Skeletal muscle satellite cell (primary cell): ENCODE measurements at regions not wholly inside any gene's neighbourhood (a gene's known extent, or its start where the extent isn't known, plus 50 kb on each side); places are given as distances from the start of the nearest gene placed in this dataset.

Source experiments
- H3K27me3 ChIP-seq: 2 replicates; pipeline ENCODE4 v1.7.0; 2013; ENCODE audit warnings: low read length; ENCODE audit not compliant: control insufficient read depth, insufficient read depth
- H3K36me3 ChIP-seq: 2 replicates; pipeline ENCODE4 v1.7.0; 2013; ENCODE audit warnings: mild to moderate bottlenecking, control low read depth, low read length; ENCODE audit not compliant: insufficient read depth
- H3K4me1 ChIP-seq: 2 replicates; pipeline ENCODE4 v1.7.0; 2013; ENCODE audit warnings: low read length; ENCODE audit not compliant: control insufficient read depth, insufficient read depth
- H3K4me2 ChIP-seq: 2 replicates; pipeline ENCODE4 v1.7.0; 2013; ENCODE audit warnings: mild to moderate bottlenecking, low read length
- H3K4me3 ChIP-seq: 2 replicates; pipeline ENCODE4 v1.7.0; 2013; ENCODE audit warnings: low read length
- H3K9ac ChIP-seq: 2 replicates; pipeline ENCODE4 v1.7.0; 2013; ENCODE audit warnings: mild to moderate bottlenecking, low read depth, low read length, moderate library complexity
- H3K9me3 ChIP-seq: replicated peaks from 2 replicates; pipeline ENCODE4 v1.7.0; 2013; ENCODE audit warnings: mild to moderate bottlenecking, control low read depth, low read length

- H3K4me1 ChIP-seq, result no peaks in the 10 kb centered on the region
- no peaks in the 10 kb centered on the region for H3K9me3 ChIP-seq
- H3K9ac ChIP-seq, result no peak overlapping the region
- H3K4me3 ChIP-seq, result no peak overlapping the region
- H3K27me3 ChIP-seq, result peaks cover 8% of the 10 kb centered on the region
- H3K36me3 ChIP-seq, result no peaks in the 10 kb centered on the region
- H3K4me2 ChIP-seq, result no peak overlapping the region
These were observed 269.4 kb downstream of the TCF7L2 start for GRCh38 chr10:113219446-113219845.

- no peak overlapping the region for H3K4me2 ChIP-seq
- no peak overlapping the region for H3K4me3 ChIP-seq
- H3K36me3 ChIP-seq, result no peaks in the 10 kb centered on the region
- no peak overlapping the region for H3K9ac ChIP-seq
- no peaks in the 10 kb centered on the region for H3K9me3 ChIP-seq
- no peaks in the 10 kb centered on the region for H3K4me1 ChIP-seq
- H3K27me3 ChIP-seq, result peaks cover 8% of the 10 kb centered on the region
These were observed 271.7 kb downstream of the TCF7L2 start for GRCh38 chr10:113221756-113222168.

- peaks cover 9% of the 10 kb centered on the region for H3K27me3 ChIP-seq
- H3K9ac ChIP-seq, result no peak overlapping the region
- no peaks in the 10 kb centered on the region for H3K4me1 ChIP-seq
- H3K36me3 ChIP-seq, result no peaks in the 10 kb centered on the region
- no peaks in the 10 kb centered on the region for H3K9me3 ChIP-seq
- H3K4me3 ChIP-seq, result no peak overlapping the region
- no peak overlapping the region for H3K4me2 ChIP-seq
These were observed 272.2 kb downstream of the TCF7L2 start for GRCh38 chr10:113222207-113222606.

- no peak overlapping the region for H3K4me3 ChIP-seq
- no peak overlapping the region for H3K9ac ChIP-seq
- H3K4me1 ChIP-seq, result no peaks in the 10 kb centered on the region
- no peaks in the 10 kb centered on the region for H3K9me3 ChIP-seq
- no peak overlapping the region for H3K4me2 ChIP-seq
- no peaks in the 10 kb centered on the region for H3K36me3 ChIP-seq
- peaks cover 23% of the 10 kb centered on the region for H3K27me3 ChIP-seq
These were observed 275.3 kb downstream of the TCF7L2 start for GRCh38 chr10:113225364-113225763.

GRCh38 chr10:113225903-113226302 lies 275.9 kb downstream of the TCF7L2 start:
- Histone ChIP-seq H3K27me3 (peaks cover 23% of the 10 kb centered on the region), H3K36me3 (no peaks in the 10 kb centered on the region), H3K4me2 (no peak overlapping the region), H3K9ac (no peak overlapping the region), H3K4me1 (no peaks in the 10 kb centered on the region), H3K9me3 (no peaks in the 10 kb centered on the region), H3K4me3 (no peak overlapping the region)

GRCh38 chr10:113226399-113226798 lies 276.4 kb downstream of the TCF7L2 start:
- no peak overlapping the region for H3K4me3 ChIP-seq
- H3K4me2 ChIP-seq, result no peak overlapping the region
- no peaks in the 10 kb centered on the region for H3K4me1 ChIP-seq
- H3K27me3 ChIP-seq, result peaks cover 18% of the 10 kb centered on the region
- no peaks in the 10 kb centered on the region for H3K9me3 ChIP-seq
- no peaks in the 10 kb centered on the region for H3K36me3 ChIP-seq
- no peak overlapping the region for H3K9ac ChIP-seq

- H3K4me1 ChIP-seq, result no peaks in the 10 kb centered on the region
- no peak overlapping the region for H3K9ac ChIP-seq
- H3K9me3 ChIP-seq, result no peaks in the 10 kb centered on the region
- no peak overlapping the region for H3K4me3 ChIP-seq
- H3K4me2 ChIP-seq, result no peak overlapping the region
- no peaks in the 10 kb centered on the region for H3K36me3 ChIP-seq
- H3K27me3 ChIP-seq, result peaks cover 15% of the 10 kb centered on the region
These were observed 276.9 kb downstream of the TCF7L2 start for GRCh38 chr10:113226831-113227445.

- H3K27me3 ChIP-seq, result peaks cover 18% of the 10 kb centered on the region
- no peak overlapping the region for H3K4me2 ChIP-seq
- no peaks in the 10 kb centered on the region for H3K4me1 ChIP-seq
- no peak overlapping the region for H3K4me3 ChIP-seq
- no peaks in the 10 kb centered on the region for H3K36me3 ChIP-seq
- no peak overlapping the region for H3K9ac ChIP-seq
- no peaks in the 10 kb centered on the region for H3K9me3 ChIP-seq
These were observed 278.5 kb downstream of the TCF7L2 start for GRCh38 chr10:113228530-113228929.

GRCh38 chr10:113230011-113230610 lies 280.1 kb downstream of the TCF7L2 start:
- no peaks in the 10 kb centered on the region for H3K9me3 ChIP-seq
- H3K9ac ChIP-seq, result no peak overlapping the region
- no peak overlapping the region for H3K4me3 ChIP-seq
- H3K36me3 ChIP-seq, result no peaks in the 10 kb centered on the region
- H3K4me1 ChIP-seq, result no peaks in the 10 kb centered on the region
- H3K4me2 ChIP-seq, result no peak overlapping the region
- peaks cover 18% of the 10 kb centered on the region for H3K27me3 ChIP-seq

- no peaks in the 10 kb centered on the region for H3K9me3 ChIP-seq
These were observed 283.0 kb downstream of the TCF7L2 start for GRCh38 chr10:113232928-113233511.

GRCh38 chr10:113234481-113234880 lies 284.4 kb downstream of the TCF7L2 start:
- Histone ChIP-seq H3K36me3 (no peaks in the 10 kb centered on the region), H3K9ac (no peak overlapping the region), H3K4me1 (no peaks in the 10 kb centered on the region), H3K27me3 (peaks cover 9% of the 10 kb centered on the region), H3K9me3 (no peaks in the 10 kb centered on the region), H3K4me3 (no peak overlapping the region), H3K4me2 (no peak overlapping the region)

More at GRCh38 chr10:113232928-113233511, 283.0 kb downstream of the TCF7L2 start:
- peaks cover 12% of the 10 kb centered on the region for H3K27me3 ChIP-seq
- H3K36me3 ChIP-seq, result no peaks in the 10 kb centered on the region
- H3K4me1 ChIP-seq, result no peaks in the 10 kb centered on the region
- H3K4me2 ChIP-seq, result no peak overlapping the region
- no peak overlapping the region for H3K9ac ChIP-seq
- H3K4me3 ChIP-seq, result no peak overlapping the region

GRCh38 chr10:113235508-113235907 lies 285.5 kb downstream of the TCF7L2 start:
- H3K4me3 ChIP-seq, result no peak overlapping the region
- H3K4me2 ChIP-seq, result no peak overlapping the region
- H3K36me3 ChIP-seq, result no peaks in the 10 kb centered on the region
- no peaks in the 10 kb centered on the region for H3K4me1 ChIP-seq
- no peak overlapping the region for H3K9ac ChIP-seq
- peaks cover 8% of the 10 kb centered on the region for H3K27me3 ChIP-seq
- H3K9me3 ChIP-seq, result no peaks in the 10 kb centered on the region
